ENCODE measurements at regions not wholly inside any gene's neighbourhood (a gene's known extent, or its start where the extent isn't known, plus 50 kb on each side); places are given as distances from the start of the nearest gene placed in this dataset.

DNA sequence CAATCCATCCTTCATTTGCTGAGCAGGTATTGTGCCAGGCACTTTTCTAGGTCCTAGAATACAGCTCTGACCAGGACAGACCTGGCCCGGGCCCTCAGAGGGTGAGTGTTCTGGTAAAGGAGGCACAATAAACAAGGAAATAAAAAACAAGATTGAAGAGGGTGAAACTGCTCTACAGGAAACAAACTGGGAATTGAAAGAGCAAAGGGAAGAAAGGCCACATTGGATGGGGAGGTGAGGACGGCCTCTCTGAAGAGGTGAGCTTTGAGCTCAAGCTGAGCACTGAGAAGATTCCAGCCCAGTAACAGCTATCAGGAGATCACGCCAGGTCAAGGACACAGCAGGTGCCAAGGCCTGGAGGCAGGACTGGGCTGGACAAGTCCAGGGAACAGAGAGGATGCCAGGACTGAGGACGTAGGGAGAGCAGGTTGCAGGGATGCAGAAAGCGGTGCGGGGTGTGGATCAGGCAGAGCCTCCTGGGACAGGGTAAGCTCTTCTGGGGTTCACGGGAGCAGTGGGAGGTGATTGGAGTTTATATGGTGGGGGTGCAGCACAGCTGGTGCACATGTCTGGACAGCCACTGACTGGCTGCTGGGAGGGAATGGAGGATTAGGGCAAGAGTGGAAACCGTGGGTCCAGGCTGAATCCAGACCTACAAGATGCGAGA, 433.3 kb downstream of the PREX1 start:
- TF ChIP-seq, protein P1, sequence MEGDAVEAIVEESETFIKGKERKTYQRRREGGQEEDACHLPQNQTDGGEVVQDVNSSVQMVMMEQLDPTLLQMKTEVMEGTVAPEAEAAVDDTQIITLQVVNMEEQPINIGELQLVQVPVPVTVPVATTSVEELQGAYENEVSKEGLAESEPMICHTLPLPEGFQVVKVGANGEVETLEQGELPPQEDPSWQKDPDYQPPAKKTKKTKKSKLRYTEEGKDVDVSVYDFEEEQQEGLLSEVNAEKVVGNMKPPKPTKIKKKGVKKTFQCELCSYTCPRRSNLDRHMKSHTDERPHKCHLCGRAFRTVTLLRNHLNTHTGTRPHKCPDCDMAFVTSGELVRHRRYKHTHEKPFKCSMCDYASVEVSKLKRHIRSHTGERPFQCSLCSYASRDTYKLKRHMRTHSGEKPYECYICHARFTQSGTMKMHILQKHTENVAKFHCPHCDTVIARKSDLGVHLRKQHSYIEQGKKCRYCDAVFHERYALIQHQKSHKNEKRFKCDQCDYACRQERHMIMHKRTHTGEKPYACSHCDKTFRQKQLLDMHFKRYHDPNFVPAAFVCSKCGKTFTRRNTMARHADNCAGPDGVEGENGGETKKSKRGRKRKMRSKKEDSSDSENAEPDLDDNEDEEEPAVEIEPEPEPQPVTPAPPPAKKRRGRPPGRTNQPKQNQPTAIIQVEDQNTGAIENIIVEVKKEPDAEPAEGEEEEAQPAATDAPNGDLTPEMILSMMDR (IDR thresholded peaks at IDR 0.05; ENCODE audit: borderline replicate concordance, extremely low read depth, low read length, poor library complexity, severe bottlenecking) = no peak
- TF ChIP-seq EZH2 (IDR thresholded peaks at IDR 0.05; ENCODE audit: borderline replicate concordance, low read depth, low read length, severe bottlenecking) = no peak
